Osteocyte (in vitro differentiated cells): ENCODE measurements at regions not wholly inside any gene's neighbourhood (a gene's known extent, or its start where the extent isn't known, plus 50 kb on each side); places are given as distances from the start of the nearest gene placed in this dataset.

Experiments used
- DNase-seq: peaks from one replicate; pipeline ENCODE4 v3.0.0; 2021; ENCODE audit warnings: mixed read lengths; ENCODE audit not compliant: unreplicated experiment; ENCODE audit errors: extremely low spot score
- H3K27ac Mint-ChIP-seq: one replicate; pipeline ENCODE4 v1.8.0; 2021; ENCODE audit warnings: mild to moderate bottlenecking, mixed read lengths; ENCODE audit not compliant: unreplicated experiment
- H3K27me3 Mint-ChIP-seq: one replicate; pipeline ENCODE4 v1.8.0; 2021; ENCODE audit warnings: mixed read lengths; ENCODE audit not compliant: unreplicated experiment
- H3K36me3 Mint-ChIP-seq: one replicate; pipeline ENCODE4 v1.8.0; 2021; ENCODE audit warnings: mixed read lengths; ENCODE audit not compliant: unreplicated experiment
- H3K4me1 Mint-ChIP-seq: one replicate; pipeline ENCODE4 v1.8.0; 2021; ENCODE audit warnings: mixed read lengths; ENCODE audit not compliant: unreplicated experiment
- H3K4me3 Mint-ChIP-seq: one replicate; pipeline ENCODE4 v1.8.0; 2021; ENCODE audit warnings: mild to moderate bottlenecking, moderate library complexity, mixed read lengths; ENCODE audit not compliant: unreplicated experiment
- H3K9me3 Mint-ChIP-seq: one replicate; pipeline ENCODE4 v1.8.0; 2021; ENCODE audit warnings: mixed read lengths; ENCODE audit not compliant: unreplicated experiment
- TF ChIP-seq, protein P1 (sequence below): fragments of 200-600 bp; sonication (generic); IDR thresholded peaks from 2 replicates; pipeline ENCODE4 v1.5.0; 2021; ENCODE audit warnings: antibody characterized with exemption, mild to moderate bottlenecking, moderate library complexity

DNA sequence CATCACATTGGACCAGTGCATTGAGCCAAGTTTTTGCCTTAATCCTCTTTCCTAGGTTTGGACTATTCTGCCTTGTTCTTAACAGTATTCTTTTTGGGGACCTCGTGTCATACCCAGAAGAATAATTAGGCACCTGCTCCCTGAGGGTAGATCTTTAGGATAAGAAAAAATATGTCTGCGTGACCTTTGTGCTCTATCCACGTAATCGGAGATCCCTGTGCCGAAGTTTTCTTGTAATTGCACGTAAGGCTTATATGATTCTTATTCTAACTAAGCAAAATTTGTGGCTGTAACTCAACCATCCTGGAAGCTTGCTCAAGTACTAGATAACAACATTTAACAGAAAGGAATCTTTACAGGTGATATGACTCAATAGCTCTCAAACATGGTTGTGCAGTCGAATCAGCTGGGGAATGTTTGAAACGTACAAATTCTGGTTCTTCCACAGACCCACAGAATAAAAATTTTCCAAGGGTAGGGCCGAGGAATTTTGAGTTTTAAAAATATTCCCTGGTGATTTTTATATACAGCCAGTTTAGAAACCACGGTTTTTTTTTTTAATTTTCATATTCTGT lies 344.3 kb downstream of the GBA3 start:
- TF ChIP-seq, protein P1, sequence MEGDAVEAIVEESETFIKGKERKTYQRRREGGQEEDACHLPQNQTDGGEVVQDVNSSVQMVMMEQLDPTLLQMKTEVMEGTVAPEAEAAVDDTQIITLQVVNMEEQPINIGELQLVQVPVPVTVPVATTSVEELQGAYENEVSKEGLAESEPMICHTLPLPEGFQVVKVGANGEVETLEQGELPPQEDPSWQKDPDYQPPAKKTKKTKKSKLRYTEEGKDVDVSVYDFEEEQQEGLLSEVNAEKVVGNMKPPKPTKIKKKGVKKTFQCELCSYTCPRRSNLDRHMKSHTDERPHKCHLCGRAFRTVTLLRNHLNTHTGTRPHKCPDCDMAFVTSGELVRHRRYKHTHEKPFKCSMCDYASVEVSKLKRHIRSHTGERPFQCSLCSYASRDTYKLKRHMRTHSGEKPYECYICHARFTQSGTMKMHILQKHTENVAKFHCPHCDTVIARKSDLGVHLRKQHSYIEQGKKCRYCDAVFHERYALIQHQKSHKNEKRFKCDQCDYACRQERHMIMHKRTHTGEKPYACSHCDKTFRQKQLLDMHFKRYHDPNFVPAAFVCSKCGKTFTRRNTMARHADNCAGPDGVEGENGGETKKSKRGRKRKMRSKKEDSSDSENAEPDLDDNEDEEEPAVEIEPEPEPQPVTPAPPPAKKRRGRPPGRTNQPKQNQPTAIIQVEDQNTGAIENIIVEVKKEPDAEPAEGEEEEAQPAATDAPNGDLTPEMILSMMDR = no peak
- no peak for DNase-seq
- Mint-ChIP-seq H3K27ac (no peak overlapping the region), H3K4me1 (peaks cover 19% of the 10 kb centered on the region), H3K36me3 (no peaks in the 10 kb centered on the region), H3K4me3 (no peak overlapping the region), H3K9me3 (no peaks in the 10 kb centered on the region), H3K27me3 (no peaks in the 10 kb centered on the region)

GRCh38 chr4:23036503-23036902 lies 343.8 kb downstream of the GBA3 start:
- Mint-ChIP-seq H3K27me3 (no peaks in the 10 kb centered on the region), H3K36me3 (no peaks in the 10 kb centered on the region), H3K9me3 (no peaks in the 10 kb centered on the region), H3K4me3 (no peak overlapping the region), H3K4me1 (peaks cover 20% of the 10 kb centered on the region), H3K27ac (no peak overlapping the region)
- TF ChIP-seq, protein P1 = no peak
- DNase-seq = no peak

- no peaks in the 10 kb centered on the region for H3K27me3 Mint-ChIP-seq
- DNase-seq = no peak
- H3K9me3 Mint-ChIP-seq = no peaks in the 10 kb centered on the region
- no peaks in the 10 kb centered on the region for H3K36me3 Mint-ChIP-seq
- no peak overlapping the region for H3K27ac Mint-ChIP-seq
- no peak overlapping the region for H3K4me3 Mint-ChIP-seq
- peaks cover 20% of the 10 kb centered on the region for H3K4me1 Mint-ChIP-seq
- TF ChIP-seq, protein P1 = no peak
These were observed 342.9 kb downstream of the GBA3 start for GRCh38 chr4:23035521-23036056.

- TF ChIP-seq, protein P1 = no peak
- no peak overlapping the region for H3K27ac Mint-ChIP-seq
- H3K27me3 Mint-ChIP-seq = no peaks in the 10 kb centered on the region
- no peak for DNase-seq
- no peaks in the 10 kb centered on the region for H3K9me3 Mint-ChIP-seq
- H3K36me3 Mint-ChIP-seq = no peaks in the 10 kb centered on the region
- peaks cover 16% of the 10 kb centered on the region for H3K4me1 Mint-ChIP-seq
- no peak overlapping the region for H3K4me3 Mint-ChIP-seq
These were observed 342.0 kb downstream of the GBA3 start for GRCh38 chr4:23034731-23035130.

- TF ChIP-seq, protein P1 = no peak
- no peaks in the 10 kb centered on the region for H3K9me3 Mint-ChIP-seq
- peaks cover 16% of the 10 kb centered on the region for H3K4me1 Mint-ChIP-seq
- no peaks in the 10 kb centered on the region for H3K27me3 Mint-ChIP-seq
- no peak overlapping the region for H3K4me3 Mint-ChIP-seq
- H3K27ac Mint-ChIP-seq = peak overlapping the region; percentile 63
- H3K36me3 Mint-ChIP-seq = no peaks in the 10 kb centered on the region
- no peak for DNase-seq
These were observed 341.1 kb downstream of the GBA3 start for GRCh38 chr4:23033796-23034195.
